Coronary artery (tissue), 2 donors: ENCODE measurements at regions not wholly inside any gene's neighbourhood (a gene's known extent, or its start where the extent isn't known, plus 50 kb on each side); places are given as distances from the start of the nearest gene placed in this dataset.

Source experiments
- DNase-seq: peaks from one replicate; pipeline ENCODE4 v3.0.0-alpha.2; 2017; ENCODE audit warnings: low spot score
- H3K27ac ChIP-seq, 2 donors: fragments of 200-600 bp; sonication (generic); one replicate each; pipeline ENCODE4 v1.5.1; 2016 to 2019
- H3K4me3 ChIP-seq: fragments of 200-600 bp; sonication (generic); 2 replicates; pipeline ENCODE4 v1.5.1; 2016; ENCODE audit warnings: mild to moderate bottlenecking, moderate library complexity
- CTCF ChIP-seq: fragments of 200-600 bp; sonication (generic); IDR thresholded peaks from one replicate; pipeline ENCODE4 v1.5.1; 2019; ENCODE audit warnings: antibody characterized with exemption

DNA sequence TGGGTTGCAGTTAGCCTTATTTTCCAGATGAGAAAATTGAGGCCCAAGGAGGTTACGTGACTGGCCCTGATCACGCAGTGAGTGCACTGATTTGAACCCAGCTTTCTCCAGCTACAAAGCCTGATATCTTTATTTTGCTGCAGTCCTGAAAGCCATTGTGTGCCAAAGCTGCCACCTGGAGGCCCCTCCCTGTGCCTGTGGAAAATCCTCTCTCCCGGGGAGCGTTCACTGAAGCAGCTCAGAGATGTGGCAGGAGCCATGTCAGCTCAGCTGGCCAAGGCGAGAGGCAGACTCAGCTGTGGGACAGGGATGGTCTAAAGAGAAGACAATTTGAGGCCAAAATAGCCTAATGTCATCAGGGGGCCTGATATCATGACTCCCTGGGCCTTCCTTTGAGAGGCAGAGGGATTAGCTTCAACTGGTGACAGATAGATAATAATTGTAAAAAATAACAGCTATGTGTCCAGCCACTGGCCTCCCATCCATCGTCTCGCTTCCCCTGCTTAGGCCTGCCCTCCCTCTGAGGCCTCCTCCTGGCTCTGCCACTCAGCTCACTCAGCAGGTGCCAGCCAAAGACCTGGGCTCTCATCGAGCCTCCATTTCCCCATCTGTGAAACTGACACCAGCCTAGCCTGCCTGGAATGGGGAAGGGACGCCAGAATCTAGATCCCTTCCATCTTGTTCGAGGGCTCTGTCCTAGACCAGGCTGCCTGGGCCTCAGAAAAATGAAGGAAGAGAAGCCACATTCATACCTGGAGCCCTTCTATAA, 74.3 kb upstream of the GGTA1 start:
- no peak for TF ChIP-seq CTCF
- no peak overlapping the region for H3K27ac ChIP-seq
- no peak for DNase-seq
- no peak overlapping the region for H3K4me3 ChIP-seq

GRCh38 chr9:121574774-121575519, 75.3 kb upstream of the GGTA1 start:
- TF ChIP-seq CTCF, result no peak
- H3K4me3 ChIP-seq, result no peak overlapping the region
- DNase-seq, result no peak
- H3K27ac ChIP-seq, result no peak overlapping the region

DNA sequence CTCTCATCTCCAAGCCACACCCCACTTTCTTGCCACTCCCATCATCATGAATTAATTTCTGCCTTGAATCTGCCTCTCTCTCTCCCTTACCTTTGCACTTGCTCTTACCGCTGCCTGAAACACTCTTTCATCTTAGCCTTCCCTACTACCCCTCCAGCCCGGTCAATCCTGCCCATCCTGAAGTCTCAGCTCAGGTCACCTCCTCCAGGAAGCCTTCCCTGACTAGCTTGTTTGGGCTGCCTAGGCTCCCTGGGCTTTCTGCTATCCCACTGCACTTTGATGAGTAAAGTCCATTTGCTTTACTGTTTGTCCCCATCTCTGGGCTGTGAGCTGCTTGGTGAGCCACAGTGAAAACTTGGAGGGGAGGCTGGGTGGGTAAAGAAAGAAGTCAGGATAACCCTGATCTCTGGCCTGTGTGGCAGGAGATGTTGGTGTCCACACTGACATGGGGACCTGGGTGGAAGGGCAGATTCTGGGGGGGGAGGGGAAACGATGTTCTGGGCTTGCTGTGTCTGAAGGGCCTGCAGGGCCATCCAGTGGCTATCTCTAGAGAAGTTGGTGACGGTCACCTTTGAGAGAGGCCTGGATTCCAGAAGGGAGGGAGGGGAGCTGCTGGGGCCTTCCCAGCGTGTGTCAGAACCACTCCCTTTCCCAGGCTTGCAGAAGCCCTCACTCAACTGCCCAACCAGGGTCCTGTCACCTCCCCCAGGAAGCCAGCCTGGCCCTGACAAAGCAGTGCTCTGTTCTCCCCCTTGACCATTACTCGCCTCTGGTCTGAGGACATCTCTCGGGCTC, 75.0 kb upstream of the DAB2IP start:
- TF ChIP-seq CTCF, result no peak
- no peak for DNase-seq
- no peak overlapping the region for H3K27ac ChIP-seq
- H3K4me3 ChIP-seq, result no peak overlapping the region

DNA sequence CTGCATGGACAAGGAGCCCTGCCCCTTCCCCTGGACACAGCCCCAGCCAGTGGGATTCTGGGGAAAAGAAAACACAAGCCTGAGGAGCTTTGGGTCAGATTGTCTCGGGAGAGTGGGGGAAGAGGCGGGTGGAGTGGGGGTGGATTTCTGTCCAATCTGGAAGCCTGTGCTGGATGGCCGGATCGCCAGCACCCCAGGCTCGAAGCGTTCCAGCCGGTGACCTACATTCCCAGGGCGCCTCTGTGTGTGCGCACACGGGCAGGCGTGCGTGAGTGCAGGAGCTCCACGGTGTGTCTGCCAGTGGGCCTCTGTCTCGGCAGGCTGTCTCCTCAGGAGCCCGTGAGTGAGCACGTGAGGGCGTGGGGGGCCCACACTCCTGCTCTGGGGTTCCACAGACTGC, 74.3 kb upstream of the DAB2IP start:
- no peak overlapping the region for H3K27ac ChIP-seq
- TF ChIP-seq CTCF, result no peak
- DNase-seq, result no peak
- H3K4me3 ChIP-seq, result no peak overlapping the region

GRCh38 chr9:121577572-121577971, 73.9 kb upstream of the DAB2IP start:
- TF ChIP-seq CTCF, result no peak
- Histone ChIP-seq H3K4me3 (no peak overlapping the region), H3K27ac (no peak overlapping the region)
- DNase-seq, result no peak

GRCh38 chr9:121581786-121582600, 69.4 kb upstream of the DAB2IP start:
- DNase-seq, result no peak

More at GRCh38 chr9:121581786-121582600, 69.4 kb upstream of the DAB2IP start:
- H3K27ac ChIP-seq, result no peak overlapping the region
- H3K4me3 ChIP-seq, result no peak overlapping the region
- no peak for TF ChIP-seq CTCF
